ENCODE measurements at regions not wholly inside any gene's neighbourhood (a gene's known extent, or its start where the extent isn't known, plus 50 kb on each side); places are given as distances from the start of the nearest gene placed in this dataset.

GRCh38 chr5:165920655-165921054, 2370.8 kb upstream of the WWC1 start:
- POLR2A ChIA-PET, result no interaction called here
- no peak for ATAC-seq
- H3K4me1 Mint-ChIP-seq, result no peaks in the 10 kb centered on the region

GRCh38 chr5:165928971-165929370, 2362.5 kb upstream of the WWC1 start:
- H3K4me3 ChIP-seq (ENCODE audit: low read length), result no peak overlapping the region
- intact Hi-C loops (cut with micrococcal nuclease), result no loop called here
- POLR2A ChIA-PET, result no interaction called here
- CTCF ChIA-PET, result no interaction called here
- DNase-seq (no peak), ATAC-seq (no peak)
- Mint-ChIP-seq H3K4me1 (no peaks in the 10 kb centered on the region), H3K36me3 (peaks cover 0 to 4% (median 0%) of the 10 kb centered on the region in 5 donors), H3K27ac (no peak overlapping the region), H3K4me3 (no peak overlapping the region), H3K9me3 (peaks cover 2 to 25% (median 8%) of the 10 kb centered on the region in 11 donors), H3K27me3 (no peaks in the 10 kb centered on the region)
- no peaks in the 10 kb centered on the region for H3K9me3 ChIP-seq (ENCODE audit: control insufficient read depth in 2 of 3, low read length in 3 of 3)
- H3K27me3 ChIP-seq (ENCODE audit: control insufficient read depth in 2 of 2, insufficient read depth in 2 of 2, low read length in 2 of 2), result no peaks in the 10 kb centered on the region
- no peaks in the 10 kb centered on the region for H3K4me1 ChIP-seq (ENCODE audit: control insufficient read depth in 2 of 2, insufficient read depth in 2 of 2, low read length in 2 of 2)
- H3K27ac ChIP-seq (ENCODE audit: low read depth, low read length), result no peak overlapping the region
- H3K36me3 ChIP-seq (ENCODE audit: control insufficient read depth in 2 of 3, insufficient read depth in 3 of 3, low read length in 3 of 3), result no peaks in the 10 kb centered on the region

More at GRCh38 chr5:165920655-165921054, 2370.8 kb upstream of the WWC1 start:
- Histone ChIP-seq H3K27ac (ENCODE audit: low read depth, low read length) (no peak overlapping the region), H3K27me3 (ENCODE audit: control insufficient read depth in 2 of 2, insufficient read depth in 2 of 2, low read length in 2 of 2) (no peaks in the 10 kb centered on the region), H3K36me3 (ENCODE audit: control insufficient read depth in 2 of 3, insufficient read depth in 3 of 3, low read length in 3 of 3) (no peaks in the 10 kb centered on the region), H3K4me1 (ENCODE audit: control insufficient read depth in 2 of 2, insufficient read depth in 2 of 2, low read length in 2 of 2) (no peaks in the 10 kb centered on the region), H3K9me3 (ENCODE audit: control insufficient read depth in 2 of 3, low read length in 3 of 3) (no peaks in the 10 kb centered on the region), H3K4me3 (ENCODE audit: low read length) (no peak overlapping the region)
- DNase-seq, result no peak
- Mint-ChIP-seq H3K36me3 (no peaks in the 10 kb centered on the region), H3K9me3 (peaks cover 2 to 15% (median 5%) of the 10 kb centered on the region in 11 donors), H3K27ac (no peak overlapping the region), H3K4me3 (no peak overlapping the region), H3K27me3 (no peaks in the 10 kb centered on the region)
- intact Hi-C loops (cut with micrococcal nuclease), result no loop called here
- CTCF ChIA-PET, result no interaction called here

DNA sequence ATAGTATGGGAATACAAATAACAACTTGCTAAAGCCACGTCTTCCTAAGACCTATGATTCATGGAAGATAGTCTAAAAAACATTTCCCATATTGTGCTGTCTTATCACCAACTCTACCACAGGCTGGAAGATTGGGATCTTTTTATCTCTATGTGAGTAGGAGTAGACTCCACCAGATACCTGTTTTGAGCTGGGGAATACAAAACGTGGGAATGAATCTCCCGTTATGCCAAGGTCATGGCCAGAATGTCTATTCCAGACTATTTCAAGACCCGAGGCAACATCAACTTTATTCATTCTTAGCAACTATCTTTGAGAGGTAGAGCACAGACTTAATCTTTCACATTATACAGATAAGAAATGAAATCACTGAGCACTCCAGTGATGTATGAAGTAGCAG, 2350.9 kb upstream of the WWC1 start:
- CTCF ChIA-PET, result no interaction called here
- peaks cover 0 to 21% (median 5%) of the 10 kb centered on the region in 11 donors for H3K9me3 Mint-ChIP-seq

DNA sequence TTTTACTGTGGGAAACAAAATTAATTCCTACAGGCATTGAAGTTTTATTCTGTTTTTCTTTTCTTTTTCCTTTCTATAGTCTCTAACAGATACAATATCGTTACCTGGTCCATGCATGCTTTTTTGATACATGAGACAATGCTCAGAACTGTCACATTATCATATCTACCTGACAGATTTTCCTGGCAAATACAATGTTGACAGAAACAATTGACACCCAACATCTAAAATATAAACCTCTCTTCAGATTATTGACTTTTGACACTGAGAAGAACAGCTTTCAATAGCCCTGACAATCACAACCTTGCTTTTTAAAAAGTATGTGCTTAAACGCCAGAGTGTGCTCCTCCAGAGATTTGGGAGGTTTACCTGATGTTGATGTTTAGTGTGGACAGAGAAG, 2334.6 kb upstream of the WWC1 start:
- Mint-ChIP-seq H3K9me3 (peaks cover 0 to 16% (median 4%) of the 10 kb centered on the region in 11 donors), H3K27ac (no peak overlapping the region), H3K36me3 (no peaks in the 10 kb centered on the region), H3K27me3 (no peaks in the 10 kb centered on the region), H3K4me3 (no peak overlapping the region), H3K4me1 (no peaks in the 10 kb centered on the region)
- POLR2A ChIA-PET, result no interaction called here
- Histone ChIP-seq H3K27ac (ENCODE audit: low read depth, low read length) (no peak overlapping the region), H3K9me3 (ENCODE audit: control insufficient read depth in 2 of 3, low read length in 3 of 3) (no peaks in the 10 kb centered on the region), H3K4me1 (ENCODE audit: control insufficient read depth in 2 of 2, insufficient read depth in 2 of 2, low read length in 2 of 2) (no peaks in the 10 kb centered on the region), H3K4me3 (ENCODE audit: low read length) (no peak overlapping the region), H3K27me3 (ENCODE audit: control insufficient read depth in 2 of 2, insufficient read depth in 2 of 2, low read length in 2 of 2) (no peaks in the 10 kb centered on the region), H3K36me3 (ENCODE audit: control insufficient read depth in 2 of 3, insufficient read depth in 3 of 3, low read length in 3 of 3) (no peaks in the 10 kb centered on the region)
- intact Hi-C loops (cut with micrococcal nuclease), result no loop called here
- ATAC-seq (no peak), DNase-seq (no peak)
- CTCF ChIA-PET, result no interaction called here

More for the DNA sequence above, 2350.9 kb upstream of the WWC1 start:
- H3K27me3 ChIP-seq (ENCODE audit: control insufficient read depth in 2 of 2, insufficient read depth in 2 of 2, low read length in 2 of 2), result no peaks in the 10 kb centered on the region
- no peaks in the 10 kb centered on the region for H3K27me3 Mint-ChIP-seq
- no peaks in the 10 kb centered on the region for H3K9me3 ChIP-seq (ENCODE audit: control insufficient read depth in 2 of 3, low read length in 3 of 3)
- H3K4me3 ChIP-seq (ENCODE audit: low read length), result no peak overlapping the region
- H3K27ac Mint-ChIP-seq, result no peak overlapping the region
- no peak overlapping the region for H3K4me3 Mint-ChIP-seq
- H3K36me3 Mint-ChIP-seq, result no peaks in the 10 kb centered on the region
- intact Hi-C loops (cut with micrococcal nuclease), result no loop called here
- no peak for ATAC-seq
- no peak for DNase-seq
- POLR2A ChIA-PET, result no interaction called here
- H3K36me3 ChIP-seq (ENCODE audit: control insufficient read depth in 2 of 3, insufficient read depth in 3 of 3, low read length in 3 of 3), result no peaks in the 10 kb centered on the region
- H3K4me1 ChIP-seq (ENCODE audit: control insufficient read depth in 2 of 2, insufficient read depth in 2 of 2, low read length in 2 of 2), result no peaks in the 10 kb centered on the region
- H3K27ac ChIP-seq (ENCODE audit: low read depth, low read length), result no peak overlapping the region
- H3K4me1 Mint-ChIP-seq, result no peaks in the 10 kb centered on the region

DNA sequence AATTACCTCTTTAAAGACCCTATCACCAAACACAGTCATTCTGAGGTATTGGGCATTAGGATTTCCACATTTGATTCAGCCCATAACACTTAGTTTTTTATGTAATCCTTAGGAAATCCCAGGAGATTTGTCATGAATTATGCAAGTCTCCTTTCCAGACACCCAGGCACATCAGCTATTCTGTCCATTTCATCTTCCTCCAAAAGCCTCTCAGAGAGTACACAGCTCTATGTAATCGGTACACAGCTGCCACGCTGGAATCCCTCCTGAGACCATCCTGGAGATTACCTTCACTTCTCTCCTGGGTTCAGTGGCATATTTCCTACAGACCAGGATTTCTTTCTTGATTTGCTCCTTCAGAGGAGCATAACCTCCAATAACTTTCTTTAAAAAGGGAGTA, 2309.8 kb upstream of the WWC1 start:
- ATAC-seq (no peak), DNase-seq (no peak)
- H3K4me3 Mint-ChIP-seq, result no peak overlapping the region
- no peak overlapping the region for H3K27ac ChIP-seq (ENCODE audit: low read depth, low read length)
- H3K27me3 Mint-ChIP-seq, result no peaks in the 10 kb centered on the region
- no peaks in the 10 kb centered on the region for H3K36me3 Mint-ChIP-seq
- intact Hi-C loops (cut with micrococcal nuclease), result no loop called here
- no peak overlapping the region for H3K4me3 ChIP-seq (ENCODE audit: low read length)
- H3K4me1 ChIP-seq (ENCODE audit: control insufficient read depth in 2 of 2, insufficient read depth in 2 of 2, low read length in 2 of 2), result no peaks in the 10 kb centered on the region
- H3K4me1 Mint-ChIP-seq, result no peaks in the 10 kb centered on the region
- no peak overlapping the region for H3K27ac Mint-ChIP-seq
- CTCF ChIA-PET, result no interaction called here
- H3K9me3 Mint-ChIP-seq, result peaks cover 3 to 31% (median 8%) of the 10 kb centered on the region in 11 donors
- H3K27me3 ChIP-seq (ENCODE audit: control insufficient read depth in 2 of 2, insufficient read depth in 2 of 2, low read length in 2 of 2), result no peaks in the 10 kb centered on the region
- H3K36me3 ChIP-seq (ENCODE audit: control insufficient read depth in 2 of 3, insufficient read depth in 3 of 3, low read length in 3 of 3), result no peaks in the 10 kb centered on the region
- POLR2A ChIA-PET, result no interaction called here
- no peaks in the 10 kb centered on the region for H3K9me3 ChIP-seq (ENCODE audit: control insufficient read depth in 2 of 3, low read length in 3 of 3)

- ChIA-PET POLR2A (no interaction called here), CTCF (no interaction called here)
- H3K27ac Mint-ChIP-seq, result no peak overlapping the region
- no peaks in the 10 kb centered on the region for H3K4me1 ChIP-seq (ENCODE audit: control insufficient read depth in 2 of 2, insufficient read depth in 2 of 2, low read length in 2 of 2)
- H3K9me3 ChIP-seq (ENCODE audit: control insufficient read depth in 2 of 3, low read length in 3 of 3), result no peaks in the 10 kb centered on the region
- H3K27ac ChIP-seq (ENCODE audit: low read depth, low read length), result no peak overlapping the region
- no peak overlapping the region for H3K4me3 Mint-ChIP-seq
- H3K4me1 Mint-ChIP-seq, result no peaks in the 10 kb centered on the region
- no peaks in the 10 kb centered on the region for H3K36me3 ChIP-seq (ENCODE audit: control insufficient read depth in 2 of 3, insufficient read depth in 3 of 3, low read length in 3 of 3)
- no peaks in the 10 kb centered on the region for H3K27me3 Mint-ChIP-seq
- no peak overlapping the region for H3K4me3 ChIP-seq (ENCODE audit: low read length)
- ATAC-seq (no peak), DNase-seq (no peak)
- intact Hi-C loops (cut with micrococcal nuclease), result no loop called here
- no peaks in the 10 kb centered on the region for H3K36me3 Mint-ChIP-seq
- no peaks in the 10 kb centered on the region for H3K27me3 ChIP-seq (ENCODE audit: control insufficient read depth in 2 of 2, insufficient read depth in 2 of 2, low read length in 2 of 2)
- peaks cover 0 to 22% (median 9%) of the 10 kb centered on the region in 11 donors for H3K9me3 Mint-ChIP-seq
Measured at GRCh38 chr5:165996201-165996875, 2295.1 kb upstream of the WWC1 start.

GRCh38 chr5:165999693-166000320, 2291.6 kb upstream of the WWC1 start:
- DNase-seq, result no peak
- Mint-ChIP-seq H3K27ac (no peak overlapping the region), H3K4me1 (no peaks in the 10 kb centered on the region), H3K4me3 (no peak overlapping the region), H3K9me3 (peaks cover 0 to 18% (median 5%) of the 10 kb centered on the region in 11 donors), H3K36me3 (no peaks in the 10 kb centered on the region), H3K27me3 (no peaks in the 10 kb centered on the region)
- no peak for ATAC-seq
- Histone ChIP-seq H3K9me3 (ENCODE audit: control insufficient read depth in 2 of 3, low read length in 3 of 3) (no peaks in the 10 kb centered on the region), H3K4me1 (ENCODE audit: control insufficient read depth in 2 of 2, insufficient read depth in 2 of 2, low read length in 2 of 2) (no peaks in the 10 kb centered on the region), H3K27ac (ENCODE audit: low read depth, low read length) (no peak overlapping the region), H3K4me3 (ENCODE audit: low read length) (no peak overlapping the region), H3K36me3 (ENCODE audit: control insufficient read depth in 2 of 3, insufficient read depth in 3 of 3, low read length in 3 of 3) (no peaks in the 10 kb centered on the region), H3K27me3 (ENCODE audit: control insufficient read depth in 2 of 2, insufficient read depth in 2 of 2, low read length in 2 of 2) (no peaks in the 10 kb centered on the region)
- intact Hi-C loops (cut with micrococcal nuclease), result no loop called here
- ChIA-PET CTCF (no interaction called here), POLR2A (no interaction called here)

Data from naive thymus-derived CD4-positive, alpha-beta T cell (primary cell).